ENCODE measurements at regions not wholly inside any gene's neighbourhood (a gene's known extent, or its start where the extent isn't known, plus 50 kb on each side); places are given as distances from the start of the nearest gene placed in this dataset.

- ATAC-seq (no peak), DNase-seq (no peak)
- H3K4me1 ChIP-seq: no peaks in the 10 kb centered on the region
- peaks cover 0 to 6% (median 0%) of the 10 kb centered on the region in 3 donors for H3K9me3 ChIP-seq
- in situ Hi-C loops (cut with MboI; ENCODE audit: low sequenced_read_pairs in 4 of 4) (no loop called here), intact Hi-C loops (cut with DNase I; ENCODE audit: low total_unique reads) (no loop called here)
- TF ChIP-seq POLR2A (IDR thresholded peaks at IDR 0.05): no peak
- TF ChIP-seq CTCF (IDR thresholded peaks at IDR 0.05 in 4 of 5, conservative IDR thresholded peaks at IDR 0.05 in 1 of 5): no peak
- H3K27ac ChIP-seq: no peak overlapping the region
- no peaks in the 10 kb centered on the region for H3K27me3 ChIP-seq
- no peak overlapping the region for H3K4me3 ChIP-seq
- H3K36me3 ChIP-seq: no peaks in the 10 kb centered on the region
These were observed 445.4 kb downstream of the NBAS start for GRCh38 chr2:15115776-15116175.

GRCh38 chr2:15116830-15117229, 444.3 kb downstream of the NBAS start:
- Histone ChIP-seq H3K4me3 (no peak overlapping the region), H3K36me3 (no peaks in the 10 kb centered on the region), H3K4me1 (no peaks in the 10 kb centered on the region), H3K27me3 (no peaks in the 10 kb centered on the region), H3K27ac (no peak overlapping the region), H3K9me3 (peaks cover 0 to 6% (median 0%) of the 10 kb centered on the region in 3 donors)
- no peak for DNase-seq
- in situ Hi-C loops (cut with MboI; ENCODE audit: low sequenced_read_pairs in 4 of 4): no loop called here
- no peak for TF ChIP-seq POLR2A (IDR thresholded peaks at IDR 0.05)
- no peak for TF ChIP-seq CTCF (IDR thresholded peaks at IDR 0.05 in 4 of 5, conservative IDR thresholded peaks at IDR 0.05 in 1 of 5)
- no peak for ATAC-seq
- intact Hi-C loops (cut with DNase I; ENCODE audit: low total_unique reads): no loop called here

All from gastrocnemius medialis (tissue), 4 donors.